Umbilical cord (tissue), 1 donor: ENCODE measurements at regions not wholly inside any gene's neighbourhood (a gene's known extent, or its start where the extent isn't known, plus 50 kb on each side); places are given as distances from the start of the nearest gene placed in this dataset.
A peak's percentile ranks its signal among the peaks of the same experiment; 100 is the strongest.

Experiments used
- DNase-seq: peaks from one replicate; pipeline ENCODE4 v3.0.0-alpha.2; 2015; ENCODE audit warnings: low spot score

GRCh38 chr3:127135241-127136023, 57.5 kb upstream of the PRR23E start:
- peak; percentile 49 for DNase-seq

DNA sequence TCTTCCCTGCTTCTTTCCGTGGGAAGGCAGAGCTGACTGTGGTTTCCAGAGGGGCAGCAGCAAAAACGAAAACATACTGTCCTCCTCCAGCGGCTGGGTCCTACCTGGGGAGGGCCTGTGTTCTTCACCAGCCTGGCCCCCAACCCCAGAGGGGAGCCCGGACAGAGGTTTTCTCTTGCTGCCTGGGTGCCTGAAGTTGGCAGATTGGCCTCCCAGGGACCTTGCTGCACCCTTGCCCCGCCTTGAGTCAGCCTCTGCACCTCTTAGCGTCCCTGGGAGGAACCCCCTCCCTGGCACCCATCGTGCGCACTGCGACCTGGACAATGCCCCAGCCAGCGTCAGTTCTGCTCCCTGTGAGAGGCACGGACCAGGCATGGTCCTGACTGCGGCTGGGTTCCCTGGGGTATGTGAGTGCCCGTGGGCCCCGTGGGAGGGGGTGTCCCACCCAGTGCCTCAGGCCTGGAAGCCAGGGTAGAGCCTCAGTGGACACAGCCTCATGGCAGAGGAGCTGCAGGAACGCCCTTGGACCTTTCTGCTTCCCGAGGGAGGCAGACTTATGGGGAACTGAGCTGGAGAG, 56.8 kb upstream of the PRR23E start:
- no peak for DNase-seq

DNA sequence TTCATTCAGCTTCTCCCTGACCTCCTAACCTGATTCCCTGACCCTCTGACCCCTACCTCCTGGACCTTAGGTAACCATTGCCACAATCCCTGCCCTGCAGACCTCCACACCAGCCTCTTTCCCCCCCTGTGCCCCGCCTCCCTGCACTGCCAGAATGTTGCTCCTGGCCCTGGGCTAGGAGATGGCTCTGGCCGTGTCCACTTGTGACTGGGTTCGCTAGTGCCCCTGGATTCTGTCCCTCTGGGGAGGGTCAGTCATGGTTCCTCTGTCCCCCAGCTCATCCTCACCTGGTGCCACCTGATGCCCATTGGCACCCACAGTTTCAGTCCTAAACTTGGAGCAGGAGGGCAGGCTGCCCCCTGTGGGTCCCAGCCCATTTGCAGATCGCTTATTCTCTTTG, 56.2 kb upstream of the PRR23E start:
- DNase-seq: no peak

GRCh38 chr3:127137113-127137512, 55.8 kb upstream of the PRR23E start:
- no peak for DNase-seq

- no peak for DNase-seq
Measured at GRCh38 chr3:127137757-127138536, 55.0 kb upstream of the PRR23E start.

GRCh38 chr3:127139601-127140500, 53.1 kb upstream of the PRR23E start:
- DNase-seq: no peak

GRCh38 chr3:127140501-127141460, 52.1 kb upstream of the PRR23E start:
- no peak for DNase-seq

DNA sequence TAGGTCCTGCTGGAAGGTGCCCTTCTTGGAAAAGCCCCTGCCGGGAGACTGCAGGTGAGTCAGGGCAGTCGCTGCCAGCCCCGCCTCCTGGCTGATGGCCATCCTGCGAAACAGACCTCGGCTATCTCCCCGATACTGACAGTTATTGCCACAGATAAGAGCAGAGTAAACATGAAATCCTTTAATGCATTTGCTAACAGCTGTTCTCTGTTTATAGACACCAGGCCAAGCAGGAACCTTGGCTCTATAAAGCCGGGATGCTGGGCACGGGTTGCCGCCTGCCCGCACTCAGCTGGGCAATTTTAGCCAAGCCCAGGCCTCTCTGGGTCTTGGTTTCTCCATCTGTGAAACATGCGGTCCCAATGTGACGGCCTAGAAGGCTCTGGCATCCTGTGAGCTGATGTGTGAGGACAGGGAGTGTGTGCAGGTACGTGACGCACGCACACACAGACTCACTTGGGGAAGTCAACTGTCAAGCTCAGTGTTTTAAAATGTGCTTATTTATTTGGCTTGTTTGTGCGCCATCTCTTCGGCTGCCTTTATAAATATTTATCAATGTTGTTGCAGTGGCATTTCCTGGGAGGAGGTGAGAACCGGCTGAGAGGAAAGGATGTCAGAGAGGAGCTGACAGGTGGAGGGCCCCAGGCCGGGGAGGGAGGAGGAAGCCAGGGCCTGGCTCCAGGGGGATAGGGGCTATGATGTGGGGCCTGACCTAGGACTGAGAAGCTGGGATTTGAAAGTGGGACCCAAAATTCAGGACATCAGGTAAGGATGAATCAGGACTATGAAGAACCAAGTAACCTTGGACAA, 50.8 kb upstream of the PRR23E start:
- DNase-seq: peak; percentile 13
